Skeletal muscle cell (primary cell): ENCODE measurements at regions not wholly inside any gene's neighbourhood (a gene's known extent, or its start where the extent isn't known, plus 50 kb on each side); places are given as distances from the start of the nearest gene placed in this dataset.

Experiments
- DNase-seq: peaks from one replicate; pipeline ENCODE4 v3.0.0-alpha.2; 2010; ENCODE audit warnings: low read depth
- H3K4me3 ChIP-seq: 2 replicates; pipeline ENCODE4 v1.5.1; 2011; ENCODE audit warnings: low read depth, mild to moderate bottlenecking, control low read depth, low read length, moderate library complexity

GRCh38 chr3:124088801-124089200 lies 96.9 kb upstream of the ROPN1 start:
- no peak overlapping the region for H3K4me3 ChIP-seq
- DNase-seq, result no peak

GRCh38 chr3:124089214-124089613 lies 97.3 kb upstream of the ROPN1 start:
- no peak for DNase-seq

GRCh38 chr3:124091716-124092115 lies 99.8 kb upstream of the ROPN1 start:
- DNase-seq, result no peak
- no peak overlapping the region for H3K4me3 ChIP-seq

More at GRCh38 chr3:124089214-124089613, 97.3 kb upstream of the ROPN1 start:
- no peak overlapping the region for H3K4me3 ChIP-seq

- no peak for DNase-seq
- no peak overlapping the region for H3K4me3 ChIP-seq
These were observed 100.9 kb upstream of the ROPN1 start for GRCh38 chr3:124092811-124093210.

GRCh38 chr3:124094496-124094895 lies 102.6 kb upstream of the ROPN1 start:
- H3K4me3 ChIP-seq, result no peak overlapping the region
- DNase-seq, result no peak

- no peak for DNase-seq
- no peak overlapping the region for H3K4me3 ChIP-seq
These were observed 105.6 kb upstream of the ROPN1 start for GRCh38 chr3:124097362-124098131.

GRCh38 chr3:124101643-124102042 lies 109.7 kb upstream of the ROPN1 start:
- H3K4me3 ChIP-seq, result no peak overlapping the region
- no peak for DNase-seq

GRCh38 chr3:124107104-124107890 lies 115.4 kb upstream of the ROPN1 start:
- DNase-seq, result no peak
- H3K4me3 ChIP-seq, result no peak overlapping the region

GRCh38 chr3:124108446-124108845 lies 116.5 kb upstream of the ROPN1 start:
- no peak overlapping the region for H3K4me3 ChIP-seq
- DNase-seq, result no peak

- no peak for DNase-seq
- H3K4me3 ChIP-seq, result no peak overlapping the region
These were observed 121.6 kb upstream of the ROPN1 start for GRCh38 chr3:124113485-124113884.

- DNase-seq, result no peak
- H3K4me3 ChIP-seq, result no peak overlapping the region
These were observed 123.4 kb upstream of the ROPN1 start for GRCh38 chr3:124115279-124115678.

GRCh38 chr3:124115956-124116355 lies 124.0 kb upstream of the ROPN1 start:
- DNase-seq, result no peak

GRCh38 chr3:124116906-124117305 lies 125.0 kb upstream of the ROPN1 start:
- DNase-seq, result no peak
- H3K4me3 ChIP-seq, result no peak overlapping the region

More at GRCh38 chr3:124115956-124116355, 124.0 kb upstream of the ROPN1 start:
- no peak overlapping the region for H3K4me3 ChIP-seq

- DNase-seq, result peak; percentile 13
- H3K4me3 ChIP-seq, result no peak overlapping the region
These were observed 125.6 kb upstream of the ROPN1 start for GRCh38 chr3:124117486-124117885.

GRCh38 chr3:124118397-124118796 lies 126.5 kb upstream of the ROPN1 start:
- no peak overlapping the region for H3K4me3 ChIP-seq
- DNase-seq, result no peak

- no peak overlapping the region for H3K4me3 ChIP-seq
- peak; percentile 26 for DNase-seq
These were observed 127.3 kb upstream of the ROPN1 start for GRCh38 chr3:124119056-124119716.

GRCh38 chr3:124121379-124122312 lies 129.7 kb upstream of the ROPN1 start:
- no peak for DNase-seq
- H3K4me3 ChIP-seq, result no peak overlapping the region

GRCh38 chr3:124125315-124125714 lies 133.4 kb upstream of the ROPN1 start:
- no peak overlapping the region for H3K4me3 ChIP-seq
- no peak for DNase-seq

- no peak for DNase-seq
- no peak overlapping the region for H3K4me3 ChIP-seq
These were observed 134.6 kb upstream of the ROPN1 start for GRCh38 chr3:124126436-124127023.
